Astrocyte (in vitro differentiated cells and primary cell): ENCODE measurements at regions not wholly inside any gene's neighbourhood (a gene's known extent, or its start where the extent isn't known, plus 50 kb on each side); places are given as distances from the start of the nearest gene placed in this dataset.

Source experiments
- CTCF ChIP-seq: IDR thresholded peaks from 2 replicates; pipeline ENCODE4 v1.5.1; 2011; ENCODE audit warnings: low read depth, mild to moderate bottlenecking, inconsistent platforms, low read length, moderate library complexity; ENCODE audit not compliant: insufficient read depth
- EZH2 ChIP-seq: IDR thresholded peaks from 2 replicates; pipeline ENCODE4 v1.6.1; 2012; ENCODE audit warnings: mild to moderate bottlenecking, low read length, inconsistent platforms; ENCODE audit not compliant: insufficient read depth

GRCh38 chr3:194856296-194856695 lies 170.6 kb downstream of the FAM43A start:
- TF ChIP-seq CTCF (no peak), EZH2 (no peak)
